GM19372 (cell line): ENCODE measurements at regions not wholly inside any gene's neighbourhood (a gene's known extent, or its start where the extent isn't known, plus 50 kb on each side); places are given as distances from the start of the nearest gene placed in this dataset.

Source experiments
- ATAC-seq: cut with Tn5 transposase; IDR thresholded peaks from one replicate; pipeline ENCODE4 v1.9.1; 2021; ENCODE audit warnings: mild to moderate bottlenecking, low read depth, moderate library complexity; ENCODE audit not compliant: unreplicated experiment

DNA sequence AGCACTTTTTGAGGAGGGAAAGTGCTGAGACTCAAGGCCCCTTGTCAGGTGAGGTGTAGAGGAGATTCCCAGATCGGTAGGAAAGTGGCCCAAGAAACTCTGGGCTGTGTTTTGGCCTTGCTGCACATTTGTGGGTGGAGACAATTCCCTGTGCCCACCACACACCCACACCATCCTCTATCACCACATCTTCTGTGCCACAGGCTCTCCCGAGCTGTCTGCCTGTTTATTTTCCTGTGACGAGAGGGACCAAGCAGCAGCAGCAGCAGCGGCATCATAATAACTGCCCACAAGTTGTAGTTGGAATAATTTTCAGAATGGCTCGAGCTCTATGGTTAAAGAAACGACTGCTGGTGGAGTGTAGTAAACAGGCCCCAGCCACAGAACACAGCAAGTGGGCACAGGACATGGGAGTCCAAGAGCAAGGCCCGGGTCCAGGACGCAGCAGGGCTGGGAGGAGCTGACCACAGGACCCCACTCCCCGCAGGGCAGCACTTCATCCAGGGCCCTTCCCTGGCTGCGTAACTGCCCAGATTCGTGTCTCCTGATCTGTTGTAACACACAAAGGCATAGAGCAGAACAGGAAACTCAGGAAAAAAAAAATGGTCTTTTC, 55.6 kb upstream of the BCL2L14 start:
- ATAC-seq: no peak

DNA sequence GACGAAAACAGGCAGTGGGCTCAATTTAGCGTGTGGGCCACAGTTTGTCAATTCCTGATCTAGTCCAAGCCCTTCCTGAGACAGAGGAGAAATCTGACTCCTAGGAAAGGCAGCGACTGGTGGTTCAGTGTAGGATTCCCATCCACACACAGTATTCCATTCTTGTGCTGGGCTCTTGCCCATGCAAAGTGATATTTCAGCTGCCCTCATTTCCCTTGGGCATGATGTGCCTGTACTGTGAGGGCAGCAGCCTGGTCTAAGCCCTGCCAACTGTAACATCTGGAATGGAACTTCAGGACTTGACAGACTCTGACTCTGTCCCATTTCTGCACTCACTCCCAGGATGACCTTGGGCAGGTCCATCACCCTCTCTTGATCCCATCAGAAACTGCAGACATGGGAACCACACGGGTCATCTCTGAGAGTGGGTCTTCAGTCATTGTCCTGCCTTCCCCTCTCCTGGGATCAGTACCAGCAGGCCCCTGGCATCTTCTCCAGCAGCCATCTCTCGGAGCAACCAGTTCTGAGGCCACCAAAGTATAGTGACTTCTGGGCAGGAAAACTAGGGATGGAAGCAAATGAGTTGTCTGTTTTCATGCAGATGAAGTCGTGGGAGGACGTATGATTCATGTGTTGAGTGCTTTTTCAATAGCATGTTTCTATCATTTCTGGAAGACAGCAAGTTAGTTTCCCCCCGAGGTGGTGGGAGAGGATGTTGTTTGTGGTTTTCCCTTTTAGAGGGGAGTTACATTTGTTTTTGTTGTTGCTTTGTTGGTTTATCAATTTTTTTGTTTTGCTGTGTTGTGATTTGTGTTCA, 54.2 kb upstream of the BCL2L14 start:
- ATAC-seq: no peak

DNA sequence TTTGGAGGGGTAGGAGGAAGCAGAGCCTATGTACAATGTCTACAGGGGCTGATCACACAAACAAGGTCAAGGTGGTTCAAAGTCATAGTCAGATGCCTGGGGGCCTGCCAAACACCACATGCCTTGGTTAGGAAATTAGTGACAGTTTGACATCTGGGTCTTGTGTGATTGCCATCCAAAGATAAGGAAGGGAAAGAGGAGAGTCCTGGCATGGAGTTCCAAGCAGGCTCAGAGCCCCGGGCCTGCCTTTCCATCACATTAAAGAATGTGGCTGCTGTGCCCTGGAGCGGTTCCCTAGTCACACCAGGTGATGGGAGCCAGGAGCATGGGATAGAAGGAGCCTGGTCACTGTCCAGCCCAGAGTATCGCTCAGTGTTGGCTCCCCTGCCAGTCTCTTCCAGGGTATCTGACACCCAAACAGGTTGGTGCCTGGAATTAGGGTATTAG, 53.6 kb upstream of the BCL2L14 start:
- ATAC-seq: no peak

DNA sequence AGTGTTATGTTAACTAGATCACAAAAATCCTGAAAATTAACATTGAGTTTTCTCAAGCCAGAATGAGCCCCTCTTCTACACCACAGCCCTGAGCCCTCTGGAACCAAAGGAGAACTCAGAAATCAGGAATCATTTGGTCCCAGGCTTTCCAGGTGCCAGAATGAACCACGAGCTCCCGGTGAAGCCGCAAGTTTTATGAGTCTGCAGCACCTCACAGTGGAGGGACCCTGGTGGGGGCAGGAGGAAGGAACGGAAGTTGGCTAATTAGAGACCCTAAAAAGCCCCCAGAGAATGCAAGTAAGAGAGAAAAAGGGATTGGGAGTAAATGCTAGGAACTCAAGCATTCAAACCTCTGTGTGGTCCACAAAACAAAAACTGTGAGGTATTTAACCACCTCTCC, 52.9 kb upstream of the BCL2L14 start:
- ATAC-seq: no peak

DNA sequence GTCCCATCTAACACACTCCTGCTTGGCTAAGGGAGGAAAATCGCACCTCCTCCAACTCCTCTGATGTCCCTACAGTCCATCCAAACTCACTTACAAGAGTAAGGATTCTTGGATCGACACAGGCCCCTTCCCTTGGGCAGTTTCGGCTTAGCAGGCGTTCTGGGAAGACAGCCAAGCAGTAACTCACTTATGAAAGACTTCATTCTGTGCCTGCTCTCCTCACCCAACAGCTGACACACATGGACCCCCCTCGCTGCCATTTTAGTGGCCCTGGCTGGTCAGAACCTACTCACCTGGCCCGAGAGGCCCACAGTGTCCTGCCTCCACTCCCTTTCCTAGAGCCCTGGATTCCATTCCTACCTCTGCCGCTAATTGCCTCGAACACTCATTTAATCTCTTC, 52.3 kb upstream of the BCL2L14 start:
- ATAC-seq: no peak

DNA sequence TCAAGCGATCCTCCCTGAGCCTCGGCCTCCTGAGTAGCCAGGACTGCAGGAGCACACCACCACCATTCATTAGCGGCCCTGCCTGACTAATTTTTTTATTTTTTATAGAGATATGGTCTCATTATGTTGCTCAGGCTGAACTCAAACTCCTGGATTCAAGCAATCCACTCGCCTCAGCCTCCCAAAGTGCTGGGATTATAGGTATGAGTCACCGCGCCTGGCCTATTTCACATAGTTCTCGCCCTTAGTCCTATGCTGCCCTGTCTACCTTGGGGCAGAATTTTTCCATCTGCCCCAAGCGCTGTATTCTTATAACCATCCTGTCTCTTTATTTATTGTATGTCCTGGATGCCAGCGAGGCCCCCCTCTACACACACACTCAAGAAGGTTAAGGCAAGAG, 50.9 kb upstream of the BCL2L14 start:
- ATAC-seq: no peak

DNA sequence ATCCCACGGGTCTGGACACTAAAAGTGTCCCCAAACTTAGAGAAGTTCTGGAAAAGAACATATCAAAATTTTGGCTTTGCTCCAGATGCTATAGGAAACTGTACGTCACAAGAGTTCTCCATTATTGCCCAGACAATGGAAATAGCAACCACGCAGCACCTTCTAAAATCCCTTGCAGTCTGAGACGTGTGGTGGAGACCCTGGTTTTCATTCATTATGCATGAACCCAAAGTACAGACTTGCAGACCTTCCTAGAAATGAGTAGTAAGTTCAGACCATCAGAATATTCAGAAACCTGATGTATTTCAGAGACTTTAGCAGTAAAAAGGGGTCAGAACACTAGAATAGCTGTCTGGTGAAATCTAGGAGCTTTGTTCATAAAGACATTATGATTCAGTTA, 50.0 kb upstream of the BCL2L14 start:
- ATAC-seq: no peak
